Epithelial cell of esophagus (primary cell): ENCODE measurements at regions not wholly inside any gene's neighbourhood (a gene's known extent, or its start where the extent isn't known, plus 50 kb on each side); places are given as distances from the start of the nearest gene placed in this dataset.

Source experiments
- DNase-seq: peaks from one replicate; pipeline ENCODE4 v3.0.0; 2010; ENCODE audit warnings: low read depth
- H3K4me3 ChIP-seq: 2 replicates; pipeline ENCODE4 v1.5.1; 2011; ENCODE audit warnings: mild to moderate bottlenecking, low read length, control low read depth
- TF ChIP-seq, protein P1 (sequence below): IDR thresholded peaks from 2 replicates; pipeline ENCODE4 v1.5.1; 2011; ENCODE audit warnings: low read depth, mild to moderate bottlenecking, low read length, control low read depth, inconsistent platforms; ENCODE audit not compliant: insufficient read depth; ENCODE audit errors: missing control alignments

DNA sequence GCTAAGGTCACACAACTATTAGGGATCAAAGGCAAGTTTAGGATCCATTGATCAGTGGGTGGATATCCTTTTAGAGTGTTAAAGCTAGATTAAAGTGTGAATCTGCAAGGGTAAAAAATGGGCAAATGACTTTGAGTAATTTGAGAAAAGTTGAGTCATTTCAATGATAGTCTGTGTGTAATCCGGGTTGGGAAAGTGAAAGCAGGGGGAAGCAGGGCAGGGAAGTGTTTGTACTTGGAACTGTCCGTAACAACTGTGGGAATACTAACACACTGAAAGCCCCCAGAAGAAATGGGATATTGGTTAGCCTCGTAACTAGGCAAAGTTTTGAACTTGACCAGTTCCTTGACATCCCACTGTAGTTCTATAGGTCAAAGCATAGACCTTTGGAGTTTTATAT is 187.2 kb upstream of the SLITRK3 start:
- TF ChIP-seq, protein P1, sequence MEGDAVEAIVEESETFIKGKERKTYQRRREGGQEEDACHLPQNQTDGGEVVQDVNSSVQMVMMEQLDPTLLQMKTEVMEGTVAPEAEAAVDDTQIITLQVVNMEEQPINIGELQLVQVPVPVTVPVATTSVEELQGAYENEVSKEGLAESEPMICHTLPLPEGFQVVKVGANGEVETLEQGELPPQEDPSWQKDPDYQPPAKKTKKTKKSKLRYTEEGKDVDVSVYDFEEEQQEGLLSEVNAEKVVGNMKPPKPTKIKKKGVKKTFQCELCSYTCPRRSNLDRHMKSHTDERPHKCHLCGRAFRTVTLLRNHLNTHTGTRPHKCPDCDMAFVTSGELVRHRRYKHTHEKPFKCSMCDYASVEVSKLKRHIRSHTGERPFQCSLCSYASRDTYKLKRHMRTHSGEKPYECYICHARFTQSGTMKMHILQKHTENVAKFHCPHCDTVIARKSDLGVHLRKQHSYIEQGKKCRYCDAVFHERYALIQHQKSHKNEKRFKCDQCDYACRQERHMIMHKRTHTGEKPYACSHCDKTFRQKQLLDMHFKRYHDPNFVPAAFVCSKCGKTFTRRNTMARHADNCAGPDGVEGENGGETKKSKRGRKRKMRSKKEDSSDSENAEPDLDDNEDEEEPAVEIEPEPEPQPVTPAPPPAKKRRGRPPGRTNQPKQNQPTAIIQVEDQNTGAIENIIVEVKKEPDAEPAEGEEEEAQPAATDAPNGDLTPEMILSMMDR: no peak

DNA sequence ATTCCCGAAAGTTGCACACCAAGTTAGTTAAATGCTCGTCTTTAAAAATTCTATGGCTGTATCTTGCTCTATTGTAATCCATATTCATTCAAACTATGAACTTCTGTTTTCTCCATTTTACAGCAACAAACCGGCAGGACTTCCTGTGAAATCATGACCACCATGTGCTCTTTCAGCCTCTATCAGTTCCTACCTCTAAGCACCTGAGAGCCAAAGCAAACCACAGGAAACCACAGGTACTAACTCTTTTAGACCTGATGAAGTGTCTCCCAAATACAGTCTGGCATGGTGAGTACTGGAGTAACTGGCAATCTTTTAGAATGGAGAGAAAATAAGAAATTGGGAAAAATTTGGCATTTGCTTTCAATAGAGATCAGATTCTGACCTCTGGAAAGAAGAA is 186.5 kb upstream of the SLITRK3 start:
- TF ChIP-seq, protein P1: no peak
- DNase-seq: no peak
- H3K4me3 ChIP-seq: no peak overlapping the region

More for the DNA sequence above, 187.2 kb upstream of the SLITRK3 start:
- no peak for DNase-seq
- no peak overlapping the region for H3K4me3 ChIP-seq

DNA sequence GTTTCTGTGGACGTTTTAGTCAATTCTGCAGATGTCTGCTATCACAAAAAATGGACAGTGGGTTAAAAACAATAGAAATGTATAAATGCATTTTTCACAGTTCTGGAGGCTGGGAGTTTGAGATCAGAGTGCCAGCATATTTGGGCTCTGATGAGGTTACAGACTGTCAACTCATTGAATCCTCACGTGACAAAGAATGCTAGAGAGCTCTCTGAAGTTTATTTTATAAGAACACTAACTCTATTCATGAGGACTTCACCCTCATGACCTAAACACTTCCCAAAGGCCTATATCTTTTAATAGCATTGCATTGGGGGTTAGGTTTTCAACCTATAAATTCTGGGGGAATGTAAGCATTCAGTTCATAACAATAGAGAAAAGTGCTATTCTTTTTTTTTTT is 182.6 kb upstream of the SLITRK3 start:
- TF ChIP-seq, protein P1: no peak
- no peak for DNase-seq
- H3K4me3 ChIP-seq: no peak overlapping the region

DNA sequence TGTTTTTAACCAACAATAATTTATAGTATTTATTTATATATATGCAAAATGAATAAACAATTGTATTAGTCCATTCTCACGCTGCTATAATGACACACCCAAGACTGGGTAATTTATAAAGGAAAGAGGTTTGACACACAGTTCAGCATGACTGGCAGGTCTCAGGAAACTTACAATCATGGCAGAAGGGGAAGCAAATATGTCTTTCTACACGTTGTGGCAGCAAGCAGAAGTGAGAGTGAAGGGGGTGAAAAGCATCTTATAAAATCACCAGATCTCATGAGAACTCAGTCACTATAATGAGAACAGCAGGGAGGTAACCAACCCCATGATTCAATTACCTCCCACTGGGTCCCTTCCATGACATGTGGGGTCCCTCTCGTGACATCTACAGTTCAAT is 162.8 kb upstream of the SLITRK3 start:
- TF ChIP-seq, protein P1: no peak
- no peak overlapping the region for H3K4me3 ChIP-seq
- no peak for DNase-seq

DNA sequence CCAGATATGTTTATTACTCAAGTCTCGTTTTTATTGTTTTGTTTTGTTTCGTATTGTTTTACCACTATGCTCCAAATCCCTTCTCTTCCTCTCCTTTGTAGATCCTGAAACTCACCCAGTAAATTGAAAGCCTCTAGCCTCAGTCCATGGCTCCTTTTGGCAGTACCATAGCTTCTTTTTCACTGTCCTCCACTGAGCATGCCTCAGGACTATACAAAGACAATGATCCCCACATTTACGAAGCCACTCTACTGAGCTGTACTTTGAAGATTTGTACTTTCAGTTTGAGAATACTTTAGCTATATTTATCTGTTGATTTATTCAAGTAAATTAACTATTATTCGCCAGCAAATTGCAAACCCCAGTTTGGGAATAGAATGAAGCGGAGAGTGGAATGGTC is 159.1 kb upstream of the SLITRK3 start:
- TF ChIP-seq, protein P1: no peak
- no peak overlapping the region for H3K4me3 ChIP-seq
- DNase-seq: no peak

DNA sequence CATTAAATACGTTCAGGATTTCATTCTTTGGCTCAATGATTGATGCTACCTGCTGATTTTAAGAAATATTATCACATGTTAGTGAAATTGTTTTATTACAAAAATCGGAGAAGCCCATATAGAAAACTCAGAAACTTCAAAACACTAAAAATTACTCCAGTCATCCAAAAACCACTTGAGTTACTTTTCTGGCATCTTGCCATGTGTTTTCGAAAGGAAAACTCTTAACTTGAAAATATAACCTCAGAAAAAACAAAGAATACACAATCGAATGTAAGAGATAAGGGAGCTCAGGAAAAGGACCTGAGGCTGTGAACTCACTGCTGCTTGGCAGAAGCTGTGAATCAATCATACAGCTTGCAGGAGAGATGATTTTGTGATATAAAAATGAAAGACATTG is 151.3 kb upstream of the SLITRK3 start:
- H3K4me3 ChIP-seq: no peak overlapping the region
- DNase-seq: no peak
- TF ChIP-seq, protein P1: no peak

DNA sequence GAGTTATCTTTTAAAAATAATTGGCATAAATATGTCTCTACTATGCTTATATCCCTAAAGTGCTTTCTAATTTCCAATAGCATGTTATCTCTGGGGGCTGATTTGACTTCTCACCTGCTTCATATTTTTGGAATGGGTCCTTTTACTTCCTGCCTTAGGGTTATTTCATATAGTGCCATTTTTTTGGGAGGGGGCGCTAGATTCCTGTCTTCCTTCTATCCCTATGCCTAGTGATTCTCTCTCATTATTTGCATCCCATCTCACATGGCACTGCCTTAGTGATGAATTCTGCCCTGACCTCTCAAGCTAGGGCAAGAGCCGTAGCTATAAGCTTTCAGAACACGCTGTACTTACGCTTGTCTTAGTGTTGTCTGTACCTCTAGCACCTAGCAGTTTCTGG is 150.3 kb upstream of the SLITRK3 start:
- TF ChIP-seq, protein P1: no peak
- no peak overlapping the region for H3K4me3 ChIP-seq
- no peak for DNase-seq
